ENCODE measurements at regions not wholly inside any gene's neighbourhood (a gene's known extent, or its start where the extent isn't known, plus 50 kb on each side); places are given as distances from the start of the nearest gene placed in this dataset.
A peak's percentile ranks its signal among the peaks of the same experiment; 100 is the strongest.
"Not testable (repeated sequence)": the region's sequence is repeated elsewhere in the genome, so short reads cannot be mapped to it uniquely, and the experiment has no call there.

DNA sequence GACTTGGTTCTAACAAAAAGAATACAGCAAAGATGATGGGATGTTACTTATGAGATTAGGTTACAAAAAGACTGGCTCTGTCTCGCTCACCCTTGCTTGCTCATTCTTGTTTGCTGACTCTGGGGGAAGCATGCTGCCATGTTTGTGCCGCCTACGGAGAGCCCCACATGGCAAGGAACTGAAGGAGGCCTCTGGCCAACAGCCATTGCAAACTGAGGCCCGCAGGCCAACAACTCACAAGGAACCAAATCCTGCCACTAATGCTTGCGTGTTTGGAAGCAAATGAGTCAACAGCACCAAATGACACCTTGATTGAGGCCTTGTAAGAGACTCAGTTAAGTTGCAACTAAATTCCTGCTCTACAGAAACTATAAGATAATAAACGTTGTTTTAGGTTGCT lies 82.1 kb upstream of the FOXN2 start:
- no peaks in the 10 kb centered on the region for H3K27me3 ChIP-seq (ENCODE audit: insufficient read depth, low read length)
- no peaks in the 10 kb centered on the region for H3K79me2 ChIP-seq (ENCODE audit: control insufficient read depth, insufficient read depth, low read length, unreplicated experiment)
- H3K27ac ChIP-seq (ENCODE audit: low read depth, low read length), result no peak overlapping the region
- H3K4me1 ChIP-seq (ENCODE audit: control insufficient read depth, insufficient read depth, low read length, unreplicated experiment), result no peaks in the 10 kb centered on the region
- no peaks in the 10 kb centered on the region for H3K36me3 ChIP-seq (ENCODE audit: insufficient read depth, low read length)
- H2AFZ ChIP-seq (ENCODE audit: low read length, unreplicated experiment), result no peak overlapping the region
- no peak overlapping the region for H3K4me3 ChIP-seq (ENCODE audit: low read depth, low read length)

GRCh38 chr2:48233005-48233404 lies 81.5 kb upstream of the FOXN2 start:
- no peaks in the 10 kb centered on the region for H3K27me3 ChIP-seq (ENCODE audit: insufficient read depth, low read length)
- no peak overlapping the region for H3K4me3 ChIP-seq (ENCODE audit: low read depth, low read length)
- H3K27ac ChIP-seq (ENCODE audit: low read depth, low read length), result no peak overlapping the region
- H2AFZ ChIP-seq (ENCODE audit: low read length, unreplicated experiment), result no peak overlapping the region
- no peaks in the 10 kb centered on the region for H3K79me2 ChIP-seq (ENCODE audit: control insufficient read depth, insufficient read depth, low read length, unreplicated experiment)
- no peaks in the 10 kb centered on the region for H3K4me1 ChIP-seq (ENCODE audit: control insufficient read depth, insufficient read depth, low read length, unreplicated experiment)
- H3K36me3 ChIP-seq (ENCODE audit: insufficient read depth, low read length), result no peaks in the 10 kb centered on the region

DNA sequence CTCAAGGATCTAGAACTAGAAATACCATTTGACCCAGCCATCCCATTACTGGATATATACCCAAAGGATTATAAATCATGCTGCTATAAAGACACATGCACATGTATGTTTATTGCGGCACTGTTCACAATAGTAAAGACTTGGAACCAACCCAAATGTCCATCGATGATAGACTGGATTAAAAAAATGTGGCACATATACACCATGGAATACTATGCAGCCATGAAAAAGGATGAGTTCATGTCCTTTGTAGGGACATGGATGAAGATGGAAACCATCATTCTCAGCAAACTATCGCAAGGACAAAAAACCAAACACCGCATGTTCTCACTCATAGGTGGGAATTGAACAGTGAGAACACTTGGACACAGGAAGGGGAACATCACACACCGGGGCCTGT lies 80.7 kb upstream of the FOXN2 start:
- not testable (repeated sequence) for H3K79me2 ChIP-seq (ENCODE audit: control insufficient read depth, insufficient read depth, low read length, unreplicated experiment); H3K27ac ChIP-seq (ENCODE audit: low read depth, low read length); H3K27me3 ChIP-seq (ENCODE audit: insufficient read depth, low read length); H2AFZ ChIP-seq (ENCODE audit: low read length, unreplicated experiment); H3K4me1 ChIP-seq (ENCODE audit: control insufficient read depth, insufficient read depth, low read length, unreplicated experiment); H3K36me3 ChIP-seq (ENCODE audit: insufficient read depth, low read length); H3K4me3 ChIP-seq (ENCODE audit: low read depth, low read length)

DNA sequence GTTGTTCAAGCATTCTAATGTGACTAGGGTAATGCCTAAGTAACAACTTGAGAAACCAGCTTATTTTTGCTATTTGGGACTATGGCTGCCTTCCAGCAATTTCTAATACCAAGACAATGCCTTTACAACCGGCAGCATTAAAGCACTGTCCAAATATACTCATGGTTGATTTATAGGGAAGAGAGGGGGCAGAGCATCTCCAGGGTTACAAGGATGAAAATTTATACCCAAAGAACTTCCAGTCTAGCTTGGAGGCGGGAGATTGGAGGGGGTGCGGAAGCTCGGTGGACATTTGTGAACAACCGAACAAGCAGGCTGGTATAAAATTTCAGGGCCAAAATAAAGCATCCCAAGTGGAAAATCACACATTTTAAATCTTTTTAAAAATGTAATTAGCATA lies 79.4 kb upstream of the FOXN2 start:
- Histone ChIP-seq H3K27ac (ENCODE audit: low read depth, low read length) (no peak overlapping the region), H3K36me3 (ENCODE audit: insufficient read depth, low read length) (no peaks in the 10 kb centered on the region), H3K79me2 (ENCODE audit: control insufficient read depth, insufficient read depth, low read length, unreplicated experiment) (no peaks in the 10 kb centered on the region), H3K27me3 (ENCODE audit: insufficient read depth, low read length) (no peaks in the 10 kb centered on the region), H3K4me1 (ENCODE audit: control insufficient read depth, insufficient read depth, low read length, unreplicated experiment) (no peaks in the 10 kb centered on the region), H2AFZ (ENCODE audit: low read length, unreplicated experiment) (no peak overlapping the region), H3K4me3 (ENCODE audit: low read depth, low read length) (no peak overlapping the region)

GRCh38 chr2:48238381-48238780 lies 76.1 kb upstream of the FOXN2 start:
- Histone ChIP-seq H3K27ac (ENCODE audit: low read depth, low read length) (no peak overlapping the region), H3K4me3 (ENCODE audit: low read depth, low read length) (no peak overlapping the region), H3K36me3 (ENCODE audit: insufficient read depth, low read length) (no peaks in the 10 kb centered on the region), H3K27me3 (ENCODE audit: insufficient read depth, low read length) (no peaks in the 10 kb centered on the region), H2AFZ (ENCODE audit: low read length, unreplicated experiment) (no peak overlapping the region), H3K79me2 (ENCODE audit: control insufficient read depth, insufficient read depth, low read length, unreplicated experiment) (no peaks in the 10 kb centered on the region), H3K4me1 (ENCODE audit: control insufficient read depth, insufficient read depth, low read length, unreplicated experiment) (no peaks in the 10 kb centered on the region)

DNA sequence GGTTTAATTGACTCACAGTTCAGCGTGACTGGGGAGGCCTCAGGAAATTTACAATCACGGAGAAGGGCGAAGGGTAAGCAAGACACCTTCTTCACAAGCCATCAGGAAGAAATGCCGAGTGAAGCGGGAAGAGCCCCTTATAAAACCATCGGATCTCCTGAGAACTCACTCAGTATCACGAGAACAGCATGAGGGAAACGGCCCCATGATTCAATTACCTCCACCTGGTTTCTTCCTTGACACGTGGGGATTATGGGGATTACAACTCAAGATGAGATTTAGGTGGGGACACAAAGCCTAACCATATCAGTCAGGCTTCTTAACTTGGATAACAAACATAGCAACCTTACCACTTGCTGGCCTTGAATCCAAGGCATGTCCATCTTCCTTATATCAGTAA lies 73.6 kb upstream of the FOXN2 start:
- H2AFZ ChIP-seq (ENCODE audit: low read length, unreplicated experiment), result no peak overlapping the region
- no peaks in the 10 kb centered on the region for H3K27me3 ChIP-seq (ENCODE audit: insufficient read depth, low read length)
- no peak overlapping the region for H3K27ac ChIP-seq (ENCODE audit: low read depth, low read length)
- H3K4me3 ChIP-seq (ENCODE audit: low read depth, low read length), result no peak overlapping the region
- H3K4me1 ChIP-seq (ENCODE audit: control insufficient read depth, insufficient read depth, low read length, unreplicated experiment), result no peaks in the 10 kb centered on the region
- no peaks in the 10 kb centered on the region for H3K79me2 ChIP-seq (ENCODE audit: control insufficient read depth, insufficient read depth, low read length, unreplicated experiment)
- H3K36me3 ChIP-seq (ENCODE audit: insufficient read depth, low read length), result no peaks in the 10 kb centered on the region

- Histone ChIP-seq H2AFZ (ENCODE audit: low read length, unreplicated experiment) (peak overlapping the region; percentile 24), H3K4me1 (ENCODE audit: control insufficient read depth, insufficient read depth, low read length, unreplicated experiment) (peaks cover 32% of the 10 kb centered on the region), H3K79me2 (ENCODE audit: control insufficient read depth, insufficient read depth, low read length, unreplicated experiment) (no peaks in the 10 kb centered on the region), H3K36me3 (ENCODE audit: insufficient read depth, low read length) (no peaks in the 10 kb centered on the region), H3K4me3 (ENCODE audit: low read depth, low read length) (no peak overlapping the region), H3K27ac (ENCODE audit: low read depth, low read length) (no peak overlapping the region), H3K27me3 (ENCODE audit: insufficient read depth, low read length) (no peaks in the 10 kb centered on the region)
Measured at GRCh38 chr2:48247206-48247605, 67.3 kb upstream of the FOXN2 start.

- Histone ChIP-seq H3K27me3 (ENCODE audit: insufficient read depth, low read length) (no peaks in the 10 kb centered on the region), H3K4me3 (ENCODE audit: low read depth, low read length) (peak overlapping the region; percentile 45), H3K4me1 (ENCODE audit: control insufficient read depth, insufficient read depth, low read length, unreplicated experiment) (peaks cover 32% of the 10 kb centered on the region), H3K27ac (ENCODE audit: low read depth, low read length) (peak overlapping the region; percentile 89), H3K36me3 (ENCODE audit: insufficient read depth, low read length) (no peaks in the 10 kb centered on the region), H3K79me2 (ENCODE audit: control insufficient read depth, insufficient read depth, low read length, unreplicated experiment) (no peaks in the 10 kb centered on the region), H2AFZ (ENCODE audit: low read length, unreplicated experiment) (no peak overlapping the region)
Measured at GRCh38 chr2:48248251-48248933, 66.1 kb upstream of the FOXN2 start.

DNA sequence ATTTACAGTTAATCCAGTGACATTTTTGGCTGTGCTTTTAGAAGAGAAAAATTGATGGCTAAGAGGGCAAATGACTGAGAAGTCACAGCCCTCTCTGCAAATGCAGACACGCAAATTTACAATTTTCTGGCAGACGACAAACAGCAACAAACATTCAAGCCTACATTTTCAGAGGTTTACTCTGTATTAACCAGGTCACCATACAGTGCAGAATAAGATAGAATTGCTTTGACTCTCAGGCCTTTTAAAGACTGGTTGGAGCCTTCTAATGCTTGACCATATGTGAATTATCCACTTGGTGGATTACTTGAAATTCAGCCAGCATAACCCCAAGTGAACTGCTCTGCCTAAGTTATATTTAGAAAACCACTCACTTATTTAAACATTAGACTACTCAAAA lies 65.5 kb upstream of the FOXN2 start:
- Histone ChIP-seq H3K79me2 (ENCODE audit: control insufficient read depth, insufficient read depth, low read length, unreplicated experiment) (no peaks in the 10 kb centered on the region), H3K4me1 (ENCODE audit: control insufficient read depth, insufficient read depth, low read length, unreplicated experiment) (peaks cover 32% of the 10 kb centered on the region), H3K27me3 (ENCODE audit: insufficient read depth, low read length) (no peaks in the 10 kb centered on the region), H3K36me3 (ENCODE audit: insufficient read depth, low read length) (no peaks in the 10 kb centered on the region), H3K27ac (ENCODE audit: low read depth, low read length) (peak overlapping the region; percentile 89), H2AFZ (ENCODE audit: low read length, unreplicated experiment) (no peak overlapping the region), H3K4me3 (ENCODE audit: low read depth, low read length) (peak overlapping the region; percentile 45)

- Histone ChIP-seq H3K79me2 (ENCODE audit: control insufficient read depth, insufficient read depth, low read length, unreplicated experiment) (no peaks in the 10 kb centered on the region), H3K27ac (ENCODE audit: low read depth, low read length) (peak overlapping the region; percentile 89), H3K27me3 (ENCODE audit: insufficient read depth, low read length) (no peaks in the 10 kb centered on the region), H3K4me3 (ENCODE audit: low read depth, low read length) (peak overlapping the region; percentile 31), H3K4me1 (ENCODE audit: control insufficient read depth, insufficient read depth, low read length, unreplicated experiment) (peaks cover 32% of the 10 kb centered on the region), H2AFZ (ENCODE audit: low read length, unreplicated experiment) (peak overlapping the region; percentile 42), H3K36me3 (ENCODE audit: insufficient read depth, low read length) (no peaks in the 10 kb centered on the region)
Measured at GRCh38 chr2:48249631-48250473, 64.6 kb upstream of the FOXN2 start.

DNA sequence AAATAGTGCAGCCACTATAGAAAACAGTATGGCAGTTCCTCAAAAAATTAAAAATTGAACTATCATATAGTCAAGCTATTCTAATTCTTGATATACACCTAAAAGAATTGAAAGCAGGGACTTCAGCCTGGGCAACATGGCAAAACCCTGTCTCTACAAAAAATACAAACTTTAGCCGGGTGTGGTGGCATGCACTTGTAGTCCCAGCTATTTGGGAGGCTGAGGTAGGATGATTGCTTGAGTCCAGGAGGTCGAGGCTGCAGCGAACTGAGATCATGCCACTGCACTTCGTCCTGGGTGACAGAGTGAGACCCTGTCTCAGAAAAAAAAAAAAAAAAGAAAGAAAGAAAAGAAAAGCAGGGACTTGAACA lies 64.0 kb upstream of the FOXN2 start:
- Histone ChIP-seq H3K79me2 (ENCODE audit: control insufficient read depth, insufficient read depth, low read length, unreplicated experiment) (no peaks in the 10 kb centered on the region), H3K4me3 (ENCODE audit: low read depth, low read length) (no peak overlapping the region), H3K27ac (ENCODE audit: low read depth, low read length) (no peak overlapping the region), H3K4me1 (ENCODE audit: control insufficient read depth, insufficient read depth, low read length, unreplicated experiment) (peaks cover 32% of the 10 kb centered on the region), H3K27me3 (ENCODE audit: insufficient read depth, low read length) (no peaks in the 10 kb centered on the region), H2AFZ (ENCODE audit: low read length, unreplicated experiment) (no peak overlapping the region), H3K36me3 (ENCODE audit: insufficient read depth, low read length) (no peaks in the 10 kb centered on the region)

All from ACC112 (cell line).